ENCODE measurements at regions not wholly inside any gene's neighbourhood (a gene's known extent, or its start where the extent isn't known, plus 50 kb on each side); places are given as distances from the start of the nearest gene placed in this dataset.

DNA sequence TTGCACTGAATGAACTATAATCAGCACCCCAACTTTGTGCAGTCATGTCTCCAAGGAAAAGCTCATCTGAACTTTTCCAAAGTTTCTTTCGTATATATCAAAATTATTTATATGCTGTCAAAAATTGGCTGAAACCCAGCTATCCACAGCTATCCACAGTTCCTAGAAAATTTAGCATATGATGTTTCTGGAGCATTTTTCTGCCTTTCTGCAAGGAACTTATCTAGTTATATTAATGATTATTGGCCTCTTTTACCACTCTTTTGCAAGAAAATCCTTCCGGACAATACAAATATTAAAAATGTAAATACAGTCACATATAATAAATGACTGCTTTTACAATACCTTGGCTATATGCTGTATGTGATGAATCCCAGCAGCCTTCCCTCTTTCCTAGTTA, 270.2 kb downstream of the TMEM167A start:
- H3K9me3 ChIP-seq (ENCODE audit: low read depth), result no peaks in the 10 kb centered on the region
- peaks cover 1% of the 10 kb centered on the region for H3K4me1 ChIP-seq
- H3K36me3 ChIP-seq, result no peaks in the 10 kb centered on the region
- no peaks in the 10 kb centered on the region for H3F3A ChIP-seq (ENCODE audit: low read depth)
- Mint-ChIP-seq H3K4me1 (peaks cover 5% of the 10 kb centered on the region), H3K36me3 (no peaks in the 10 kb centered on the region), H3K4me3 (no peak overlapping the region), H3K27me3 (ENCODE audit: insufficient read depth, low read depth) (peaks cover 2% of the 10 kb centered on the region), H3K9me3 (peaks cover 2% of the 10 kb centered on the region), H3K27ac (no peak overlapping the region)
- no peak overlapping the region for H3K4me2 ChIP-seq
- no peaks in the 10 kb centered on the region for H3K27me3 ChIP-seq
- no peak for DNase-seq (ENCODE audit: low spot score)
- no peak overlapping the region for H2AFZ ChIP-seq (replicated peaks)
- TF ChIP-seq, protein P1, sequence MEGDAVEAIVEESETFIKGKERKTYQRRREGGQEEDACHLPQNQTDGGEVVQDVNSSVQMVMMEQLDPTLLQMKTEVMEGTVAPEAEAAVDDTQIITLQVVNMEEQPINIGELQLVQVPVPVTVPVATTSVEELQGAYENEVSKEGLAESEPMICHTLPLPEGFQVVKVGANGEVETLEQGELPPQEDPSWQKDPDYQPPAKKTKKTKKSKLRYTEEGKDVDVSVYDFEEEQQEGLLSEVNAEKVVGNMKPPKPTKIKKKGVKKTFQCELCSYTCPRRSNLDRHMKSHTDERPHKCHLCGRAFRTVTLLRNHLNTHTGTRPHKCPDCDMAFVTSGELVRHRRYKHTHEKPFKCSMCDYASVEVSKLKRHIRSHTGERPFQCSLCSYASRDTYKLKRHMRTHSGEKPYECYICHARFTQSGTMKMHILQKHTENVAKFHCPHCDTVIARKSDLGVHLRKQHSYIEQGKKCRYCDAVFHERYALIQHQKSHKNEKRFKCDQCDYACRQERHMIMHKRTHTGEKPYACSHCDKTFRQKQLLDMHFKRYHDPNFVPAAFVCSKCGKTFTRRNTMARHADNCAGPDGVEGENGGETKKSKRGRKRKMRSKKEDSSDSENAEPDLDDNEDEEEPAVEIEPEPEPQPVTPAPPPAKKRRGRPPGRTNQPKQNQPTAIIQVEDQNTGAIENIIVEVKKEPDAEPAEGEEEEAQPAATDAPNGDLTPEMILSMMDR (IDR thresholded peaks at IDR 0.05), result no peak
- TF ChIP-seq EZH2 (IDR thresholded peaks at IDR 0.05) (no peak), EZH2phosphoT487 (IDR thresholded peaks at IDR 0.05) (no peak)
- no peaks in the 10 kb centered on the region for H4K20me1 ChIP-seq (ENCODE audit: low read depth)
- no peak overlapping the region for H3K4me3 ChIP-seq
- no peaks in the 10 kb centered on the region for H3K79me2 ChIP-seq (ENCODE audit: low read depth)
- no peak overlapping the region for H3K9ac ChIP-seq
- H3K27ac ChIP-seq, result no peak overlapping the region

DNA sequence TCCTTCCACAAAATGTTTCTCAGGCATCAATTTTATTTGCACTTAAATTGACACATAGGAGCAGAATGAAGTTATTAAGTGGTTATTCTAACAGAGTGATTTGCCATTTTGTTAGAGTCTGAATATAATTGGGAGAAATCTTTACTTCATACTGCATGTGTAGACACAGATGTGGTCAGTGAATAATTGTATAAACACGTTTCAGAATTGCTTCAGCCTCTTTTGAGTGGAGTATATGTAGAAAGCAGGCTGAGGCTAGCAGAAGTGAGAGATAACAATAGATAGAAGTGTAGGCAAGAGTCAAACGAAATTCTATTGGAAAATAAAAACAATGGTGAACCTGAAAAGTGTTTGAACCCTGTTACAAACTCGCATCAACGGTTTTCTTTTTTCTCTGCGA, 270.7 kb downstream of the TMEM167A start:
- Histone ChIP-seq H3K4me3 (no peak overlapping the region), H3K27me3 (no peaks in the 10 kb centered on the region), H3K79me2 (ENCODE audit: low read depth) (no peaks in the 10 kb centered on the region), H3K27ac (no peak overlapping the region), H3K9ac (no peak overlapping the region), H2AFZ (replicated peaks) (no peak overlapping the region), H3K4me2 (no peak overlapping the region), H3K36me3 (no peaks in the 10 kb centered on the region), H3K9me3 (ENCODE audit: low read depth) (no peaks in the 10 kb centered on the region), H3F3A (ENCODE audit: low read depth) (no peaks in the 10 kb centered on the region), H4K20me1 (ENCODE audit: low read depth) (no peaks in the 10 kb centered on the region), H3K4me1 (no peaks in the 10 kb centered on the region)
- Mint-ChIP-seq H3K27ac (no peak overlapping the region), H3K9me3 (peaks cover 2% of the 10 kb centered on the region), H3K4me3 (no peak overlapping the region), H3K4me1 (peaks cover under 1% of the 10 kb centered on the region), H3K36me3 (no peaks in the 10 kb centered on the region), H3K27me3 (ENCODE audit: insufficient read depth, low read depth) (peaks cover 2% of the 10 kb centered on the region)
- TF ChIP-seq EZH2phosphoT487 (IDR thresholded peaks at IDR 0.05) (no peak), EZH2 (IDR thresholded peaks at IDR 0.05) (no peak)
- TF ChIP-seq, protein P1 (IDR thresholded peaks at IDR 0.05), result no peak
- no peak for DNase-seq (ENCODE audit: low spot score)

DNA sequence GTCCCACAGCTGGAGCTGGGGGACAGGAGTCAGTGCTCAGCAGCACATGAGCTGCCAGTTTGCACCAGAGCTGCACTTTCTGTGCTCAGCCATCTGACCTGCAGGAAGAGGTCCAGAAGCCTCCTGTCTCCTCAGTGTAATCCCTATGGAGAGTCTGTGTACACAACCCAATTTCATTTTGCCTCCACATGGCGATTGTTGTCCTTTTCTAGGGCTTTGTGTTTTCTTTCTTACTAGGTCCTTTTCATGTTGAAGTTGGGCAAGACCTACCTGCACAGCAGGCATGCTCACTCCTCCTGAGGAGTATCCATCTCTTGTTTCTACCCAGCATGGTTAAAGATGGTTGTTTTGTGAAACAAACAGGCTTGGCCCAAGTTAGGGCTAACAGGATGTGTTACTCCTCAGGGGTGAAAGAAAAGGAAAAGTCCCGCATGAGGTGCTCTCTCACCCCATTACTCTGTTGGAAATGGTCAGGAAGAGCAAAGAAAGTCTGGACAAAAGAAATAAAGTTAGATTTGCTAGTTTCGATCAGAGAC, 273.0 kb downstream of the TMEM167A start:
- DNase-seq (ENCODE audit: low spot score), result no peak
- no peaks in the 10 kb centered on the region for H3K9me3 Mint-ChIP-seq
- no peaks in the 10 kb centered on the region for H3K4me1 Mint-ChIP-seq
- Histone ChIP-seq H3K9me3 (ENCODE audit: low read depth) (no peaks in the 10 kb centered on the region), H3K9ac (no peak overlapping the region), H3K27ac (no peak overlapping the region), H3K4me1 (peaks cover 2% of the 10 kb centered on the region), H3K79me2 (ENCODE audit: low read depth) (no peaks in the 10 kb centered on the region), H3K36me3 (no peaks in the 10 kb centered on the region), H3K4me2 (no peak overlapping the region), H3F3A (ENCODE audit: low read depth) (no peaks in the 10 kb centered on the region), H4K20me1 (ENCODE audit: low read depth) (no peaks in the 10 kb centered on the region), H2AFZ (replicated peaks) (peak overlapping the region; percentile 48), H3K27me3 (no peaks in the 10 kb centered on the region), H3K4me3 (no peak overlapping the region)
- peaks cover 2% of the 10 kb centered on the region for H3K27me3 Mint-ChIP-seq (ENCODE audit: insufficient read depth, low read depth)
- no peak overlapping the region for H3K27ac Mint-ChIP-seq
- no peaks in the 10 kb centered on the region for H3K36me3 Mint-ChIP-seq
- H3K4me3 Mint-ChIP-seq, result no peak overlapping the region
- TF ChIP-seq EZH2phosphoT487 (IDR thresholded peaks at IDR 0.05), result no peak
- TF ChIP-seq EZH2 (IDR thresholded peaks at IDR 0.05), result no peak
- TF ChIP-seq, protein P1 (IDR thresholded peaks at IDR 0.05), result no peak
